H54 (cell line): ENCODE measurements at regions not wholly inside any gene's neighbourhood (a gene's known extent, or its start where the extent isn't known, plus 50 kb on each side); places are given as distances from the start of the nearest gene placed in this dataset.
A peak's percentile ranks its signal among the peaks of the same experiment; 100 is the strongest.

Experiments
- DNase-seq: peaks from one replicate; pipeline ENCODE4 v3.0.0; 2011; ENCODE audit warnings: low spot score, mixed read lengths; ENCODE audit not compliant: insufficient read length
- FAIRE-seq: peaks from 3 replicates; lab custom pipeline; 2011; peaks lifted over from hg19 to GRCh38; lab: Jason Lieb, UNC
- POLR2A ChIP-seq: IDR thresholded peaks from 2 replicates; pipeline ENCODE4 v1.6.1; 2011; ENCODE audit warnings: low read depth, mild to moderate bottlenecking, low read length

GRCh38 chr22:47341464-47341863 lies 579.0 kb downstream of the TBC1D22A start:
- no peak for DNase-seq
- no peak for FAIRE-seq
- no peak for TF ChIP-seq POLR2A

- no peak for TF ChIP-seq POLR2A
- FAIRE-seq, result no peak
- DNase-seq, result peak; percentile 9
These were observed 578.5 kb downstream of the TBC1D22A start for GRCh38 chr22:47340851-47341436.

GRCh38 chr22:47337161-47337621 lies 574.7 kb downstream of the TBC1D22A start:
- TF ChIP-seq POLR2A, result no peak
- FAIRE-seq, result peak; percentile 93
- DNase-seq, result peak; percentile 64

GRCh38 chr22:47335958-47336357 lies 573.5 kb downstream of the TBC1D22A start:
- DNase-seq (no peak), FAIRE-seq (no peak)
- TF ChIP-seq POLR2A, result no peak

- TF ChIP-seq POLR2A, result no peak
- DNase-seq (no peak), FAIRE-seq (no peak)
These were observed 573.0 kb downstream of the TBC1D22A start for GRCh38 chr22:47335460-47335859.

GRCh38 chr22:47334601-47335000 lies 572.2 kb downstream of the TBC1D22A start:
- FAIRE-seq (no peak), DNase-seq (no peak)
- no peak for TF ChIP-seq POLR2A

- TF ChIP-seq POLR2A, result no peak
- FAIRE-seq (no peak), DNase-seq (peak; percentile 12)
These were observed 571.2 kb downstream of the TBC1D22A start for GRCh38 chr22:47333625-47334024.

- DNase-seq (no peak), FAIRE-seq (no peak)
- TF ChIP-seq POLR2A, result no peak
These were observed 570.0 kb downstream of the TBC1D22A start for GRCh38 chr22:47332246-47332980.

- no peak for TF ChIP-seq POLR2A
- no peak for DNase-seq
- no peak for FAIRE-seq
These were observed 569.3 kb downstream of the TBC1D22A start for GRCh38 chr22:47331750-47332149.

- FAIRE-seq, result no peak
- no peak for DNase-seq
- no peak for TF ChIP-seq POLR2A
These were observed 567.5 kb downstream of the TBC1D22A start for GRCh38 chr22:47329727-47330650.

- DNase-seq, result peak; percentile 65
These were observed 566.2 kb downstream of the TBC1D22A start for GRCh38 chr22:47328550-47329243.

GRCh38 chr22:47327241-47327640 lies 564.8 kb downstream of the TBC1D22A start:
- DNase-seq, result no peak
- TF ChIP-seq POLR2A, result no peak
- no peak for FAIRE-seq

More at GRCh38 chr22:47328550-47329243, 566.2 kb downstream of the TBC1D22A start:
- TF ChIP-seq POLR2A, result no peak
- FAIRE-seq, result peak; percentile 89

GRCh38 chr22:47325249-47325648 lies 562.8 kb downstream of the TBC1D22A start:
- FAIRE-seq, result no peak
- TF ChIP-seq POLR2A, result no peak
- no peak for DNase-seq
